CD4-positive, alpha-beta T cell treated with Interleukin-21 for 1 hour (primary cell): ENCODE measurements at regions not wholly inside any gene's neighbourhood (a gene's known extent, or its start where the extent isn't known, plus 50 kb on each side); places are given as distances from the start of the nearest gene placed in this dataset.
"Not testable (repeated sequence)": the region's sequence is repeated elsewhere in the genome, so short reads cannot be mapped to it uniquely, and the experiment has no call there.

ENCODE experiments used
- DNase-seq: peaks from one replicate; pipeline ENCODE4 v3.0.0-alpha.2; 2020

- no peak for DNase-seq
These were observed 150.9 kb upstream of the SLC35G4 start for GRCh38 chr18:11458447-11458846.

- DNase-seq = not testable (repeated sequence)
These were observed 151.5 kb upstream of the SLC35G4 start for GRCh38 chr18:11457853-11458252.

GRCh38 chr18:11454040-11454439 is 155.4 kb upstream of the SLC35G4 start:
- no peak for DNase-seq

- not testable (repeated sequence) for DNase-seq
These were observed 165.2 kb upstream of the SLC35G4 start for GRCh38 chr18:11444169-11444568.

- no peak for DNase-seq
These were observed 172.3 kb upstream of the SLC35G4 start for GRCh38 chr18:11437046-11437445.

GRCh38 chr18:11432360-11432811 is 177.0 kb upstream of the SLC35G4 start:
- DNase-seq = no peak

- no peak for DNase-seq
These were observed 179.5 kb upstream of the SLC35G4 start for GRCh38 chr18:11429876-11430275.

- no peak for DNase-seq
These were observed 184.2 kb upstream of the SLC35G4 start for GRCh38 chr18:11425211-11425610.

GRCh38 chr18:11419338-11419737 is 190.1 kb upstream of the SLC35G4 start:
- DNase-seq = no peak

GRCh38 chr18:11412811-11413210 is 196.6 kb upstream of the SLC35G4 start:
- no peak for DNase-seq

GRCh38 chr18:11411048-11411447 is 198.3 kb upstream of the SLC35G4 start:
- DNase-seq = no peak

- no peak for DNase-seq
These were observed 200.8 kb upstream of the SLC35G4 start for GRCh38 chr18:11408555-11409065.

GRCh38 chr18:11407940-11408339 is 201.5 kb upstream of the SLC35G4 start:
- no peak for DNase-seq

GRCh38 chr18:11405804-11406203 is 203.6 kb upstream of the SLC35G4 start:
- no peak for DNase-seq

GRCh38 chr18:11400703-11401102 is 208.7 kb upstream of the SLC35G4 start:
- no peak for DNase-seq

GRCh38 chr18:11398625-11399024 is 210.8 kb upstream of the SLC35G4 start:
- no peak for DNase-seq

- DNase-seq = no peak
These were observed 216.2 kb upstream of the SLC35G4 start for GRCh38 chr18:11392980-11393885.

- DNase-seq = no peak
These were observed 217.1 kb upstream of the SLC35G4 start for GRCh38 chr18:11392292-11392691.

- DNase-seq = no peak
These were observed 217.7 kb upstream of the SLC35G4 start for GRCh38 chr18:11391661-11392060.

GRCh38 chr18:11388755-11389680 is 220.4 kb upstream of the SLC35G4 start:
- no peak for DNase-seq

- no peak for DNase-seq
These were observed 221.5 kb upstream of the SLC35G4 start for GRCh38 chr18:11387880-11388279.

GRCh38 chr18:11383381-11383780 is 226.0 kb upstream of the SLC35G4 start:
- no peak for DNase-seq

GRCh38 chr18:11380968-11381367 is 228.4 kb upstream of the SLC35G4 start:
- no peak for DNase-seq
